ENCODE measurements at regions not wholly inside any gene's neighbourhood (a gene's known extent, or its start where the extent isn't known, plus 50 kb on each side); places are given as distances from the start of the nearest gene placed in this dataset.

DNA sequence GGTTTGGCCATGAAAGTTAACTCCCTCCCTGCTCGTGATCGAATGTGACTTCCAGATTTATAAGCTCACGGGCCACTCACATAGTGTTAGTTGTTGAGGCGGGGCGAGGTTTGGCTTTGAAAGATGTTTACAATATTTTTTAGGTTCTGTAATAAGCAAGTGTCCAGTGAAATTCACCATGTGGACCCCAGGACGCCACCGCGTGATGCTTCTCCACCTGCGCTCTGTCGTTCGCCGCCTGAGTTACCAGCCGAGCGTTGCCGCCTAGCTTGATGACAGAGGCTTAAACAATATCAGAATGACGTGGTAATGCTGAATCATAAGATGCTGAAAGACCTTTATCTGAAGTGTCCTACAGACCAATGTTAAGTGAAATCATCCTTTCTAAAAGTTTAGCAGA, 241.0 kb downstream of the MYLK4 start:
- TF ChIP-seq, protein P1, sequence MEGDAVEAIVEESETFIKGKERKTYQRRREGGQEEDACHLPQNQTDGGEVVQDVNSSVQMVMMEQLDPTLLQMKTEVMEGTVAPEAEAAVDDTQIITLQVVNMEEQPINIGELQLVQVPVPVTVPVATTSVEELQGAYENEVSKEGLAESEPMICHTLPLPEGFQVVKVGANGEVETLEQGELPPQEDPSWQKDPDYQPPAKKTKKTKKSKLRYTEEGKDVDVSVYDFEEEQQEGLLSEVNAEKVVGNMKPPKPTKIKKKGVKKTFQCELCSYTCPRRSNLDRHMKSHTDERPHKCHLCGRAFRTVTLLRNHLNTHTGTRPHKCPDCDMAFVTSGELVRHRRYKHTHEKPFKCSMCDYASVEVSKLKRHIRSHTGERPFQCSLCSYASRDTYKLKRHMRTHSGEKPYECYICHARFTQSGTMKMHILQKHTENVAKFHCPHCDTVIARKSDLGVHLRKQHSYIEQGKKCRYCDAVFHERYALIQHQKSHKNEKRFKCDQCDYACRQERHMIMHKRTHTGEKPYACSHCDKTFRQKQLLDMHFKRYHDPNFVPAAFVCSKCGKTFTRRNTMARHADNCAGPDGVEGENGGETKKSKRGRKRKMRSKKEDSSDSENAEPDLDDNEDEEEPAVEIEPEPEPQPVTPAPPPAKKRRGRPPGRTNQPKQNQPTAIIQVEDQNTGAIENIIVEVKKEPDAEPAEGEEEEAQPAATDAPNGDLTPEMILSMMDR (IDR thresholded peaks at IDR 0.05; ENCODE audit: low read depth, low read length, poor library complexity, severe bottlenecking) = no peak
- TF ChIP-seq EZH2phosphoT487 (IDR thresholded peaks at IDR 0.05; ENCODE audit: borderline replicate concordance, low read length) = no peak
- Histone ChIP-seq H3K36me3 (ENCODE audit: control insufficient read depth, low read length) (no peaks in the 10 kb centered on the region), H3K4me2 (ENCODE audit: low read length) (no peak overlapping the region), H3K9me3 (ENCODE audit: control insufficient read depth, insufficient read depth, low read length) (no peaks in the 10 kb centered on the region), H3K79me2 (ENCODE audit: control insufficient read depth, low read length) (no peaks in the 10 kb centered on the region), H3K4me1 (ENCODE audit: control insufficient read depth, low read length) (no peaks in the 10 kb centered on the region), H3K27me3 (ENCODE audit: control insufficient read depth, low read length) (peaks cover 6% of the 10 kb centered on the region), H4K20me1 (ENCODE audit: control insufficient read depth, insufficient read depth, low read depth, low read length) (no peaks in the 10 kb centered on the region), H3F3A (ENCODE audit: control insufficient read depth, insufficient read depth) (no peaks in the 10 kb centered on the region), H3K27ac (ENCODE audit: low read depth, low read length) (no peak overlapping the region), H3K4me3 (ENCODE audit: low read length) (no peak overlapping the region), H3K9me2 (replicated peaks; ENCODE audit: control insufficient read depth, low read length) (no peaks in the 10 kb centered on the region)

DNA sequence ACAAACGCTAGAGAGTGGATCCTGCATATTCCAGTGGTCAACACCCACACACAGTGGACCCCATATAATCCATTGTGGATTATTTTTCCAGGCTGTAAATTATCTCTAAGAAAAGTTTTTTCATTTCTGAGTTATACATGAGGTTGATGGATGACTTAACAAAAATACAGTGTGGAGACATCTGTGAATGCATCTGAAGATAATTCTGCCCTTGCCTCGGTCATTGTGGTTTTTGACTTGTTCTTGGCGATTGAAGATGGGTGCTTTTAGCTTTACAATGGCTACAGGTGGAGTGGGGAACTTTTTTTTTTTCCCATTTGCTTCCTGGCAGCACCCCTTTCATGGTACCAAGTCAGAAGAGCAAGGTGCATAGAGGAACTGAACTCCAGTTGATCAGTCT, 242.7 kb downstream of the MYLK4 start:
- H3K36me3 ChIP-seq (ENCODE audit: control insufficient read depth, low read length) = no peaks in the 10 kb centered on the region
- TF ChIP-seq, protein P1 (IDR thresholded peaks at IDR 0.05; ENCODE audit: low read depth, low read length, poor library complexity, severe bottlenecking) = no peak
- no peak for TF ChIP-seq EZH2phosphoT487 (IDR thresholded peaks at IDR 0.05; ENCODE audit: borderline replicate concordance, low read length)
- no peak overlapping the region for H3K27ac ChIP-seq (ENCODE audit: low read depth, low read length)
- no peak overlapping the region for H3K4me3 ChIP-seq (ENCODE audit: low read length)
- no peak overlapping the region for H3K4me2 ChIP-seq (ENCODE audit: low read length)
- H3F3A ChIP-seq (ENCODE audit: control insufficient read depth, insufficient read depth) = no peaks in the 10 kb centered on the region
- H4K20me1 ChIP-seq (ENCODE audit: control insufficient read depth, insufficient read depth, low read depth, low read length) = no peaks in the 10 kb centered on the region
- no peaks in the 10 kb centered on the region for H3K9me2 ChIP-seq (replicated peaks; ENCODE audit: control insufficient read depth, low read length)
- no peaks in the 10 kb centered on the region for H3K9me3 ChIP-seq (ENCODE audit: control insufficient read depth, insufficient read depth, low read length)
- H3K79me2 ChIP-seq (ENCODE audit: control insufficient read depth, low read length) = no peaks in the 10 kb centered on the region
- H3K4me1 ChIP-seq (ENCODE audit: control insufficient read depth, low read length) = no peaks in the 10 kb centered on the region
- peaks cover 6% of the 10 kb centered on the region for H3K27me3 ChIP-seq (ENCODE audit: control insufficient read depth, low read length)

DNA sequence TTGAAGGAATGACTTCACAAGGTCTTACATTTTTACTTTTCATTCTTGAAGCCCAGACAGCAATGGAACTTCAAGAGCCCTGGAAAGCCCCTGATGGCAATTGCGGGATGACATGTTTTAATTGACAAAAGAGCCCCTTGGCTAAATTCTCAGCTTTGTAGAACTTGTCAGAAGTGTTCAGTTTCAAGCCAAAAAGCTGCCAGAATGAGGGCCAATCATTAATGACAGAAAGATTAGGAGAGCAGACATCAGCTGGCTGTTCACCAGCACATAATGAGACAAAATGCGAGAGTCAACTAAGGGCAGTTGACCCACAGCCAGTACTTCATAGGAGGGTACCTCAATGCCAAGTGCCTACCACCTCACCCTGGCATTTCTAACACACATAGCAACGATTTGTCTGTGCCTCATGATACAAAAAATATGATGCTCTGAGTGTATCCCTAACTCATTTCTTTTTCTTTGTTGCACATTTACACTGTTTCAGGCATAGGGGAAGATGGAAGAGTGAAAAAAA, 243.1 kb downstream of the MYLK4 start:
- no peaks in the 10 kb centered on the region for H3K9me2 ChIP-seq (replicated peaks; ENCODE audit: control insufficient read depth, low read length)
- H3K4me3 ChIP-seq (ENCODE audit: low read length) = no peak overlapping the region
- H3K27ac ChIP-seq (ENCODE audit: low read depth, low read length) = no peak overlapping the region
- H3K9me3 ChIP-seq (ENCODE audit: control insufficient read depth, insufficient read depth, low read length) = no peaks in the 10 kb centered on the region
- H3K4me2 ChIP-seq (ENCODE audit: low read length) = no peak overlapping the region
- no peaks in the 10 kb centered on the region for H3K79me2 ChIP-seq (ENCODE audit: control insufficient read depth, low read length)
- no peaks in the 10 kb centered on the region for H3K4me1 ChIP-seq (ENCODE audit: control insufficient read depth, low read length)
- no peaks in the 10 kb centered on the region for H3K36me3 ChIP-seq (ENCODE audit: control insufficient read depth, low read length)
- H3K27me3 ChIP-seq (ENCODE audit: control insufficient read depth, low read length) = peaks cover 6% of the 10 kb centered on the region
- no peak for TF ChIP-seq EZH2phosphoT487 (IDR thresholded peaks at IDR 0.05; ENCODE audit: borderline replicate concordance, low read length)
- TF ChIP-seq, protein P1 (IDR thresholded peaks at IDR 0.05; ENCODE audit: low read depth, low read length, poor library complexity, severe bottlenecking) = no peak
- H4K20me1 ChIP-seq (ENCODE audit: control insufficient read depth, insufficient read depth, low read depth, low read length) = no peaks in the 10 kb centered on the region
- no peaks in the 10 kb centered on the region for H3F3A ChIP-seq (ENCODE audit: control insufficient read depth, insufficient read depth)

Measured in DOHH2 (cell line).